K562 (cell line): ENCODE measurements at regions not wholly inside any gene's neighbourhood (a gene's known extent, or its start where the extent isn't known, plus 50 kb on each side); places are given as distances from the start of the nearest gene placed in this dataset.

Experiments
- AFF4 ChIP-seq: sonication (generic); formaldehyde crosslinking; IDR thresholded peaks from 2 replicates; pipeline ENCODE4 v1.8.0; 2023; ENCODE audit warnings: mild to moderate bottlenecking, missing genetic modification reagents
- PTTG1 ChIP-seq: fragments of 450-650 bp; IDR thresholded peaks from 2 replicates; pipeline ENCODE4 v1.6.1; 2016; ENCODE audit warnings: low read depth, mild to moderate bottlenecking, missing genetic modification characterization, missing compliant biosample characterization
- RFX7 ChIP-seq: fragments of 250-450 bp; sonication (Bioruptor Pico); IDR thresholded peaks from 2 replicates; pipeline ENCODE4 v1.5.1; 2021; ENCODE audit warnings: mild to moderate bottlenecking
- RUNX1 ChIP-seq: sonication (generic); IDR thresholded peaks from 2 replicates; pipeline ENCODE4 v1.6.1; 2016; ENCODE audit warnings: antibody characterized with exemption, low read depth
- SFPQ ChIP-seq: fragments of 200-400 bp; formaldehyde crosslinking; IDR thresholded peaks from 2 replicates; pipeline ENCODE4 v1.6.1; 2017; ENCODE audit warnings: mild to moderate bottlenecking, low read depth, low read length, moderate library complexity
- TRIM24 ChIP-seq, 2 experiments: fragments of 450-650 bp; IDR thresholded peaks; 2 replicates each; pipeline ENCODE4 v1.6.1; 2016
- ZFP30 ChIP-seq: fragments of 250-450 bp; sonication (Bioruptor Pico); IDR thresholded peaks from 2 replicates; pipeline ENCODE4 v1.8.0; 2022; ENCODE audit warnings: moderate library complexity, mild to moderate bottlenecking, inconsistent platforms, borderline replicate concordance
- ZNF232 ChIP-seq: sonication (generic); formaldehyde crosslinking; IDR thresholded peaks from 2 replicates; pipeline ENCODE4 v1.8.0; 2022; ENCODE audit warnings: mild to moderate bottlenecking, missing genetic modification reagents
- ZNF717 ChIP-seq: fragments of 250-450 bp; sonication (Bioruptor Pico); IDR thresholded peaks from 2 replicates; pipeline ENCODE4 v1.5.0; 2021

GRCh38 chr1:83746234-83746633 is 252.7 kb downstream of the TTLL7 start (continued):
- TF ChIP-seq AFF4 (CRISPR knock-in tag): no peak
- no peak for TF ChIP-seq ZNF717 (CRISPR knock-in tag)
- no peak for TF ChIP-seq ZNF232 (CRISPR knock-in tag)
- no peak for TF ChIP-seq TRIM24 (IDR thresholded peaks at IDR 0.05)
- TF ChIP-seq RFX7 (CRISPR knock-in tag): no peak
- no peak for TF ChIP-seq SFPQ
- no peak for TF ChIP-seq PTTG1 (tag)
- no peak for TF ChIP-seq ZFP30 (CRISPR knock-in tag)
- TF ChIP-seq RUNX1: no peak
- TF ChIP-seq, all 486 proteins: peak for 0
